Testis (tissue), 2 donors: ENCODE measurements at regions not wholly inside any gene's neighbourhood (a gene's known extent, or its start where the extent isn't known, plus 50 kb on each side); places are given as distances from the start of the nearest gene placed in this dataset.

ENCODE experiments used
- POLR2A ChIP-seq: fragments of 450-650 bp; IDR thresholded peaks from one replicate; pipeline ENCODE4 v1.6.1; 2017; ENCODE audit warnings: antibody characterized with exemption, mild to moderate bottlenecking, moderate library complexity
- TF ChIP-seq, protein P1 (sequence below), 3 experiments: fragments of 450-650 bp in 2 of 3; fragments of 200-600 bp in 1 of 3; sonication (generic) in 1 of 3; IDR thresholded peaks; one replicate each; pipeline ENCODE4 v1.5.1; 2016 to 2019; ENCODE audit warnings: antibody characterized with exemption in 3 of 3, mild to moderate bottlenecking in 2 of 3, moderate library complexity in 1 of 3

DNA sequence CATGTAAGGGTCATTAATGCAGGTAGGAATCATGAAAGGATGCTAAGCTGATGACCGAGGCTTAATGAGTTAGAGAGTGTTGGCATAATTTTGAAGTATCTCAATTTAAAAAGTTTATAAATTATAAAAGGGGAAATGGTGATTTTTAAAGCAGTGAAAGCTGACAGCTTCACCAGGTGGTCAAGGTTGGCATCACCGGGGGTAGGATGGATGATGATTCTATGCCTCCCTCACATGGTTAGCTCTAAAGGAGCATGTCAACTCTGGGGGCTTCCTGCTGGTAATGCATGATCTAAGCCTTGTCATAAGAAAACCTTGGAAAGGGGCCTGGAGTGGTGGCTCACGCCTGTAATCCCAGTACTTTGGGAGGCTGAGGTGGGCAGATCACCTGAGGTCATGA is 89.2 kb upstream of the MARCKS start:
- TF ChIP-seq, protein P1, sequence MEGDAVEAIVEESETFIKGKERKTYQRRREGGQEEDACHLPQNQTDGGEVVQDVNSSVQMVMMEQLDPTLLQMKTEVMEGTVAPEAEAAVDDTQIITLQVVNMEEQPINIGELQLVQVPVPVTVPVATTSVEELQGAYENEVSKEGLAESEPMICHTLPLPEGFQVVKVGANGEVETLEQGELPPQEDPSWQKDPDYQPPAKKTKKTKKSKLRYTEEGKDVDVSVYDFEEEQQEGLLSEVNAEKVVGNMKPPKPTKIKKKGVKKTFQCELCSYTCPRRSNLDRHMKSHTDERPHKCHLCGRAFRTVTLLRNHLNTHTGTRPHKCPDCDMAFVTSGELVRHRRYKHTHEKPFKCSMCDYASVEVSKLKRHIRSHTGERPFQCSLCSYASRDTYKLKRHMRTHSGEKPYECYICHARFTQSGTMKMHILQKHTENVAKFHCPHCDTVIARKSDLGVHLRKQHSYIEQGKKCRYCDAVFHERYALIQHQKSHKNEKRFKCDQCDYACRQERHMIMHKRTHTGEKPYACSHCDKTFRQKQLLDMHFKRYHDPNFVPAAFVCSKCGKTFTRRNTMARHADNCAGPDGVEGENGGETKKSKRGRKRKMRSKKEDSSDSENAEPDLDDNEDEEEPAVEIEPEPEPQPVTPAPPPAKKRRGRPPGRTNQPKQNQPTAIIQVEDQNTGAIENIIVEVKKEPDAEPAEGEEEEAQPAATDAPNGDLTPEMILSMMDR (IDR thresholded peaks at IDR 0.05): no peak
- no peak for TF ChIP-seq POLR2A
